KMS-11 (cell line): ENCODE measurements at regions not wholly inside any gene's neighbourhood (a gene's known extent, or its start where the extent isn't known, plus 50 kb on each side); places are given as distances from the start of the nearest gene placed in this dataset.

Source experiments
- H2AFZ ChIP-seq: fragments of 200-600 bp; sonication (generic); 2 replicates; pipeline ENCODE4 v1.6.1; 2016; ENCODE audit warnings: antibody characterized with exemption, mixed run types, low read depth
- H3K27ac ChIP-seq: fragments of 200-600 bp; sonication (generic); 2 replicates; pipeline ENCODE4 v1.6.1; 2016; ENCODE audit warnings: mild to moderate bottlenecking, mixed run types
- H3K27me3 ChIP-seq: fragments of 200-600 bp; sonication (generic); 2 replicates; pipeline ENCODE4 v1.6.1; 2017; ENCODE audit warnings: mild to moderate bottlenecking, low read depth, mixed run types, moderate library complexity; ENCODE audit not compliant: insufficient read depth
- H3K36me3 ChIP-seq: fragments of 200-600 bp; sonication (generic); 2 replicates; pipeline ENCODE4 v1.6.1; 2017; ENCODE audit warnings: mild to moderate bottlenecking, mixed run types; ENCODE audit not compliant: insufficient read depth
- H3K4me1 ChIP-seq: fragments of 200-600 bp; sonication (generic); 2 replicates; pipeline ENCODE4 v1.6.1; 2016; ENCODE audit warnings: mild to moderate bottlenecking, low read depth, mixed run types; ENCODE audit not compliant: poor library complexity, severe bottlenecking
- H3K4me2 ChIP-seq: fragments of 200-600 bp; sonication (generic); 2 replicates; pipeline ENCODE4 v1.7.0; 2016; ENCODE audit warnings: mild to moderate bottlenecking, mixed run types
- H3K4me3 ChIP-seq: fragments of 200-600 bp; sonication (generic); IDR thresholded peaks from 2 replicates; pipeline ENCODE4 v1.6.1; 2017; ENCODE audit warnings: low read depth, low read length, mixed read lengths; ENCODE audit not compliant: insufficient read depth
- H3K79me2 ChIP-seq: fragments of 200-600 bp; sonication (generic); 2 replicates; pipeline ENCODE4 v1.6.1; 2016; ENCODE audit warnings: low read depth, mixed run types; ENCODE audit not compliant: insufficient read depth
- H3K9ac ChIP-seq: fragments of 200-600 bp; sonication (generic); 2 replicates; pipeline ENCODE4 v1.6.1; 2016; ENCODE audit warnings: mild to moderate bottlenecking, mixed run types
- H4K20me1 ChIP-seq: fragments of 200-600 bp; sonication (generic); 2 replicates; pipeline ENCODE4 v1.6.1; 2016; ENCODE audit warnings: mild to moderate bottlenecking, mixed run types; ENCODE audit not compliant: insufficient read depth
- CTCF ChIP-seq: fragments of 200-600 bp; sonication (generic); conservative IDR thresholded peaks from 2 replicates; pipeline ENCODE4 v1.6.1; 2017; ENCODE audit warnings: low read depth, mild to moderate bottlenecking, antibody characterized with exemption, low read length, moderate library complexity, mixed read lengths

DNA sequence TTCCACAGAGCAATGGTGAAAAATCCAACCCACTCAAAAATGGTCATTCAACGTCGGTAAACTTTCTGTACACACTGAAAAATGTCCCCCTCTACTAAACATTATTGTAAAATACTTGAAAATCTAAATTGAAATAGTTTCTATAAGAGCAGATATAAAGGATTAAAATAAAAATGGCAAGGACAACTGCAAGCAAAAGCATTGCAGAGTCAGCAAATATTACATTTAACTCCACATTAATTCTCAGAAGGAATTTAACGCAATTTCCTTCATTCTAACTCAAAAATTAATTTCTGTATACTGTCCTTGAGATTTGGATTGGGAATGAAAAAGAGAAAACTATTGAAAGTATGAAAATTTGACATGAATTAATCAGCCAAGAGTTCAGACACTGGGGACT lies 64.4 kb upstream of the SSBP2 start:
- no peaks in the 10 kb centered on the region for H4K20me1 ChIP-seq
- TF ChIP-seq CTCF: no peak
- no peak overlapping the region for H3K27ac ChIP-seq
- H3K27me3 ChIP-seq: no peaks in the 10 kb centered on the region
- no peaks in the 10 kb centered on the region for H3K36me3 ChIP-seq
- peaks cover 8% of the 10 kb centered on the region for H3K4me1 ChIP-seq
- no peak overlapping the region for H3K9ac ChIP-seq
- H3K79me2 ChIP-seq: no peaks in the 10 kb centered on the region
- H3K4me2 ChIP-seq: no peak overlapping the region
- no peak overlapping the region for H3K4me3 ChIP-seq
- no peak overlapping the region for H2AFZ ChIP-seq

GRCh38 chr5:81808106-81808505 lies 57.2 kb upstream of the SSBP2 start:
- no peak overlapping the region for H2AFZ ChIP-seq
- no peak overlapping the region for H3K27ac ChIP-seq
- no peaks in the 10 kb centered on the region for H3K36me3 ChIP-seq
- no peaks in the 10 kb centered on the region for H3K27me3 ChIP-seq
- H3K9ac ChIP-seq: no peak overlapping the region
- H3K4me2 ChIP-seq: no peak overlapping the region
- no peak for TF ChIP-seq CTCF
- peaks cover 12% of the 10 kb centered on the region for H3K4me1 ChIP-seq
- no peaks in the 10 kb centered on the region for H4K20me1 ChIP-seq
- H3K79me2 ChIP-seq: no peaks in the 10 kb centered on the region
- H3K4me3 ChIP-seq: no peak overlapping the region

GRCh38 chr5:81805086-81805485 lies 54.2 kb upstream of the SSBP2 start:
- H3K9ac ChIP-seq: no peak overlapping the region
- no peak overlapping the region for H3K27ac ChIP-seq
- peaks cover 12% of the 10 kb centered on the region for H3K4me1 ChIP-seq
- no peaks in the 10 kb centered on the region for H3K79me2 ChIP-seq
- no peaks in the 10 kb centered on the region for H4K20me1 ChIP-seq
- H3K4me2 ChIP-seq: peak overlapping the region; percentile 19; the same call in 1 of the 2 replicates
- H3K36me3 ChIP-seq: no peaks in the 10 kb centered on the region
- H3K27me3 ChIP-seq: no peaks in the 10 kb centered on the region
- no peak overlapping the region for H3K4me3 ChIP-seq
- H2AFZ ChIP-seq: no peak overlapping the region
- no peak for TF ChIP-seq CTCF

- Histone ChIP-seq H3K9ac (no peak overlapping the region), H3K27ac (no peak overlapping the region), H2AFZ (no peak overlapping the region), H3K4me3 (no peak overlapping the region), H3K27me3 (no peaks in the 10 kb centered on the region), H3K4me2 (no peak overlapping the region), H3K79me2 (no peaks in the 10 kb centered on the region), H3K36me3 (no peaks in the 10 kb centered on the region), H4K20me1 (no peaks in the 10 kb centered on the region), H3K4me1 (peaks cover 12% of the 10 kb centered on the region)
- no peak for TF ChIP-seq CTCF
These were observed 52.9 kb upstream of the SSBP2 start for GRCh38 chr5:81803812-81804211.
